Urinary bladder (tissue), 3 donors: ENCODE measurements at regions not wholly inside any gene's neighbourhood (a gene's known extent, or its start where the extent isn't known, plus 50 kb on each side); places are given as distances from the start of the nearest gene placed in this dataset.
"Not testable (repeated sequence)": the region's sequence is repeated elsewhere in the genome, so short reads cannot be mapped to it uniquely, and the experiment has no call there.

Experiments
- DNase-seq: peaks from one replicate; pipeline ENCODE4 v3.0.0-alpha.2; 2015; ENCODE audit errors: extremely low spot score
- H3K27ac ChIP-seq: one replicate; pipeline ENCODE4 v1.5.1; 2013; ENCODE audit warnings: low read depth, mild to moderate bottlenecking, moderate library complexity
- H3K36me3 ChIP-seq: one replicate; pipeline ENCODE4 v1.6.1; 2013; ENCODE audit warnings: mild to moderate bottlenecking, moderate library complexity; ENCODE audit not compliant: insufficient read depth
- H3K4me1 ChIP-seq: one replicate; pipeline ENCODE4 v1.6.1; 2013; ENCODE audit warnings: mild to moderate bottlenecking, moderate library complexity; ENCODE audit not compliant: insufficient read depth
- H3K4me3 ChIP-seq: one replicate; pipeline ENCODE4 v1.5.1; 2013; ENCODE audit warnings: low read depth, low read length
- WGBS: extraction: QIAGEN DNeasy Blood & Tissue Kit; methylation state at CpG from one replicate; pipeline ENCODE4 v1.1.7; 2013; 5-methylcytosine and 5-hydroxymethylcytosine counted together
- donor health status: healthy with polysubstance abuse.
- donor health status: healthy.

DNA sequence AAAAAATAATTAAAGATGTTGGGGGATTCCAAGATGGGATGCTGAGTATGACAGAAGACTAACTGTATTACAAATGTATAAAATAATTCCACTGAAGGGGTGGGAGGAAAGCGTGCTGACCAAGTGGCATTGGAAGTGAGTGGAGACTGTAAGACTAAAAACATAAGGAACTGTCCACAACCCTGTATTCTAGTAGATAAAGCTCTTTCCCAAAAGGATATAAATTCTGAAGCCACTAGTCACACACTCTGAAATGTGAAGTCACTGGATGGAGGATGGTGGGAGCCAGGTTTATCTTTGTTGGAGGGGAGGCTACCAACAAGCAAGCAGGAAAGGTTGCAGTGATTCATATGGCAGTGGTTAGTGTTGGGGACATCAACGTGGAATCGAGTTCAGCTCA is 182.8 kb upstream of the PLGLB2 start:
- WGBS, result 100% methylated on average over 1 of the region's 3 CpGs
- not testable (repeated sequence) for H3K36me3 ChIP-seq, H3K27ac ChIP-seq, H3K4me1 ChIP-seq, H3K4me3 ChIP-seq, DNase-seq

DNA sequence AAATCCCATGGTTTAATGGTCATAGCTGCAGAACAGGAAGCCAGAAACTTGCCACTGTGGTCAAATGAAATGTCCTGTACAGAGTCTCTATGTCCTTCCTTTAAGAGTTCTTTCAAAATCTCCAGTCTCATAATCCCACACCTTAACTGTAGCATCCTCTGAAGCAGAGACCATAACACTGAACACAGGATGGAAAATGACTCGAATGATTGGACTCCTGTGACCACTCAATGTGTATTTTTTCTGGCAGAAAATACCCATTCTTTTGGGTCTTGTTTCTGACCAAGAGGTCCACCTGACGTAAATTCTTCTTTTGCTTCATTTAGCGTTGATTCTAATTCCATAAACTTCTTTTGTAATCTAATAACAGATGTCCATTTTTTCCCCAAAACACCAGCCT is 181.4 kb upstream of the PLGLB2 start:
- not testable (repeated sequence) for DNase-seq, H3K36me3 ChIP-seq, H3K4me1 ChIP-seq, H3K27ac ChIP-seq, H3K4me3 ChIP-seq
- WGBS, result 91% methylated on average over 3 of the region's 3 CpGs

DNA sequence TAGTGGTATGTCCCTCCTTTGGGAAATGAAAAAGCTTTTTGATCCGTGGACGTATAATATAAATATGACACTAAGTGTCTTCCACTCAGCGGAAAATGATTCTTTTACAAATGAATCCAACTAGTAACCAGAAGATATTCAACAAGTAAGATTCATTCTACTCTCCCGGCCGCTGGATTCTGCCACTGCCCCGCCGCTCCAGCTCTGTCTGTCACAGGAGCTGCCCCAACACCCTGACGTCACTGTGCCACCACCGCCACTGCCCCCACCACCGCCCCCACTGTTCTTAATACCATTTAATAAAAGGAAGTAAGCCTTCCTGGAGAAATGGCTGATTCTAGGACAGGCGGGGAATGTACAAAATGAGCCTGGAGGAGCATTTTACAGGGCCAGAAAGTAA is 180.8 kb upstream of the PLGLB2 start:
- DNase-seq, H3K27ac ChIP-seq, H3K36me3 ChIP-seq, H3K4me3 ChIP-seq, H3K4me1 ChIP-seq: not testable (repeated sequence)
- WGBS, result 80% methylated on average over 10 of the region's 11 CpGs

DNA sequence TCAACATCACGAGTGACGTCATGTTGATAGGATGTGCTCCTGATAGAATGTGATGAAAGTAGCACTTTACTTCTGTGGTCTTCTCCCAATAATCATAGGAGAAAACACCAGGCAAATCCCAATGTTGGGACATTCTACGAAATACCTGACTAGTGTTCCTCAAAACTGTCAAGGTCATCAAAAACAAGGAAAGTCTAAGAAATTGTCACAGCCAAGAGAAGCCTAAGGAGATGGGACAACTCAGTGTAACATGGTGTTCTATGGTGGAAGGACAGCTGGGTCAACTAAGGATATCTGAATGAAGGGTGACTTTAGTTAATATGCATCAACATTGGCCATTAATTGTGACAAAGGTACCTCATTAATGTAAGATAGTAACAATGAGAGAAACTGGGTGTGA is 180.0 kb upstream of the PLGLB2 start:
- WGBS, result 90% methylated on average over 2 of the region's 3 CpGs
- not testable (repeated sequence) for DNase-seq, H3K36me3 ChIP-seq, H3K4me3 ChIP-seq, H3K4me1 ChIP-seq, H3K27ac ChIP-seq

- DNase-seq, H3K4me1 ChIP-seq, H3K27ac ChIP-seq: not testable (repeated sequence)
Observed at GRCh38 chr2:87568554-87569278, 179.2 kb upstream of the PLGLB2 start.

GRCh38 chr2:87569689-87570397 is 178.0 kb upstream of the PLGLB2 start:
- not testable (repeated sequence) for H3K4me3 ChIP-seq, H3K4me1 ChIP-seq, H3K27ac ChIP-seq, DNase-seq, H3K36me3 ChIP-seq
- WGBS, result 83% methylated on average over 7 of the region's 11 CpGs

More at GRCh38 chr2:87568554-87569278, 179.2 kb upstream of the PLGLB2 start:
- not testable (repeated sequence) for H3K4me3 ChIP-seq, H3K36me3 ChIP-seq
- 92% methylated on average over 8 of the region's 10 CpGs for WGBS

DNA sequence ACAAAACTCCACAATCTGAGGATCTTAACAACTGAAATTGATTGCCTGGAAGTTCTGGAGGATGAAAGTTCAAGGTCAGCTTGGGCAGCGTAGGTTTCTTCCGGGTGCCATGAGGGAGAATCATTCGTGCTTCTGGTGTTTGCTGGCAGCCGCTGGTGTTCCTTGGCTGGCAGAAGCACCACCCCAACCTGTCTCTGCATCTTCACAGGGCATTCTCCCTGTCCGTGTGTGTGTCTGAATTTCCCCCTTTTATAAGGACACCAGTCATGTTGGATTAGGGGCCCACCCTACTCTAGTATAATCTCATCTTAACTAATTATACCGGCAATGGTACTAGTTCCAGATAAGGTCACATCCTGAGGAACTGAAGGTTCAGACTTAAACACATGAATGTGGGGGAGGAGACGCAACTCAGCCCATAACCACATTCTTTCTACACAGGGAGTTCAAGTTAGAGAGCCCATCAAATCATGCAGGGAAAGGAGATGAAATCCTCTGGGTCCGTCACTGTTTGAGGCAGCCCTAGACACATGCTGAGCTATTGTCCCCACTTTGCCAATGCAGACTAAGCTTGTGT is 175.9 kb upstream of the PLGLB2 start:
- H3K4me1 ChIP-seq, H3K27ac ChIP-seq, H3K36me3 ChIP-seq, H3K4me3 ChIP-seq, DNase-seq: not testable (repeated sequence)
- 96% methylated on average over 2 of the region's 8 CpGs for WGBS

DNA sequence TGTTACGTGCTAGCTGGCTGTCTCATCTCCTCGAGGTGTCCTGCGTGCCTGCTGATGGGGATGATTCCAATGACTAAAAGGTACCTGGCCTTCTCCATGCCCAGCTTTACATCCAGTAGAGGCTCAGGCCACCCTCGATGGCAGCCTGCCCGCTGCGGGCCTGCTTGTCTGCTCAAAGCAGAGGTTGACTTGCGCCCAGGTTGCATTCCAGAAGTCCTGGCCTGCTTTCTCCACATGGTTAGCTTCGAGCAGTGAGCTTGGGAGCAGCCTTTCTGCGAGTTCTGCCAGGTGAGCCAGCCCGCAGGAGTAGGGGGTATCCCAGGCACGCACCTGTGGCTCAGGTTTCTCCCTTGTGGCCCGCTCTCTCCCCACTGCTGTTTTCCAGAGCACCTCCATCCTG is 175.0 kb upstream of the PLGLB2 start:
- H3K4me3 ChIP-seq, DNase-seq, H3K36me3 ChIP-seq, H3K27ac ChIP-seq, H3K4me1 ChIP-seq: not testable (repeated sequence)
- 93% methylated on average over 5 of the region's 12 CpGs for WGBS

GRCh38 chr2:87573386-87574192 is 174.3 kb upstream of the PLGLB2 start:
- 43% methylated on average over 4 of the region's 14 CpGs for WGBS

GRCh38 chr2:87574193-87575119 is 173.4 kb upstream of the PLGLB2 start:
- not testable (repeated sequence) for DNase-seq, H3K4me3 ChIP-seq, H3K36me3 ChIP-seq, H3K4me1 ChIP-seq, H3K27ac ChIP-seq
- 72% methylated on average over 5 of the region's 10 CpGs for WGBS

More at GRCh38 chr2:87573386-87574192, 174.3 kb upstream of the PLGLB2 start:
- H3K27ac ChIP-seq, H3K36me3 ChIP-seq, DNase-seq, H3K4me3 ChIP-seq, H3K4me1 ChIP-seq: not testable (repeated sequence)

GRCh38 chr2:87575138-87575537 is 172.7 kb upstream of the PLGLB2 start:
- 84% methylated on average over 4 of the region's 5 CpGs for WGBS
- H3K27ac ChIP-seq, H3K4me1 ChIP-seq, DNase-seq, H3K36me3 ChIP-seq, H3K4me3 ChIP-seq: not testable (repeated sequence)

GRCh38 chr2:87577358-87577757 is 170.5 kb upstream of the PLGLB2 start:
- DNase-seq, H3K4me3 ChIP-seq, H3K36me3 ChIP-seq, H3K4me1 ChIP-seq, H3K27ac ChIP-seq: not testable (repeated sequence)
- WGBS, result no CpG with 5 or more reads among the region's 2 CpGs

DNA sequence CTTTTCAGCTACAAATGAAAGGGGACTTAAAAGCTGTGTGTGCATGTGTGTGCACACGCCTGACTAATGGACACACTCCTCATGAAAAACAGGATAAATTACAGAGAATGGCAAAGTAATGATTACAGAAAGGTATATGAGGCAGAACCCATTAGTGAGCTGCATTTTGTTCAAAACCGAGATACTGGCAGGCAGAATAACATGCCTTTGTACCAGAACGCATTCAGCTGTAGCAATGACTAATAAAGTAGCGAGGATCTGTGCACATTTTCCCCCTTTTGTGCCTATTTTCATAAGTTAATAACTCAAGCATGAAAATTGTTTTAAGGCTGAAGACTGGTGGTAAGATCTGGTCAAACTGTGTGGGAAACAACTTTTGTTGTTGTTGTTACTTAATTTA is 165.7 kb upstream of the PLGLB2 start:
- WGBS, result no CpG with 5 or more reads among the region's 4 CpGs
- not testable (repeated sequence) for H3K4me1 ChIP-seq, H3K4me3 ChIP-seq, DNase-seq, H3K27ac ChIP-seq, H3K36me3 ChIP-seq
